A673 (cell line): ENCODE measurements at regions not wholly inside any gene's neighbourhood (a gene's known extent, or its start where the extent isn't known, plus 50 kb on each side); places are given as distances from the start of the nearest gene placed in this dataset.

Source experiments
- BruUV-seq: library from RNA; stranded (reverse); fragments of 400-500 nt; replicated peaks from 2 replicates; lab custom pipeline; 2021; lab: Mats Ljungman, UMichigan
- CTCF ChIA-PET: fragments of 300-600 bp; sonication (Branson Sonifier 250); formaldehyde crosslinking; loops from one replicate; lab custom pipeline; 2022; ENCODE audit warnings: antibody characterized with exemption; lab: Charles Lee
- POLR2A ChIA-PET: fragments of 300-600 bp; sonication (Branson Sonifier 250); formaldehyde crosslinking; loops from one replicate; lab custom pipeline; 2022; ENCODE audit warnings: antibody characterized with exemption; ENCODE audit not compliant: low non-redundant PET; lab: Charles Lee
- DNase-seq: peaks from one replicate; pipeline ENCODE4 v3.0.0-alpha.2; 2015; ENCODE audit warnings: low spot score
- H3K27ac ChIP-seq: fragments of 200-600 bp; sonication (generic); 2 replicates; pipeline ENCODE4 v1.5.1; 2016; ENCODE audit warnings: mixed run types, low read depth, mild to moderate bottlenecking, mixed read lengths, antibody characterized with exemption, low read length; ENCODE audit not compliant: poor library complexity, severe bottlenecking
- H3K27me3 ChIP-seq: fragments of 200-600 bp; sonication (generic); replicated peaks from 2 replicates; pipeline ENCODE4 v1.6.1; 2017; ENCODE audit warnings: mixed run types, low read depth, mild to moderate bottlenecking, mixed read lengths, antibody characterized with exemption, low read length; ENCODE audit not compliant: insufficient read depth, poor library complexity
- H3K36me3 ChIP-seq: fragments of 200-600 bp; sonication (generic); 2 replicates; pipeline ENCODE4 v1.6.1; 2016; ENCODE audit warnings: mixed run types, mild to moderate bottlenecking, mixed read lengths, antibody characterized with exemption, low read length; ENCODE audit not compliant: insufficient read depth, poor library complexity, severe bottlenecking
- H3K4me1 ChIP-seq: fragments of 200-600 bp; sonication (generic); 2 replicates; pipeline ENCODE4 v1.6.1; 2017; ENCODE audit warnings: mixed run types, mild to moderate bottlenecking, mixed read lengths, antibody characterized with exemption, low read length; ENCODE audit not compliant: insufficient read depth, poor library complexity, severe bottlenecking
- H3K4me3 ChIP-seq: fragments of 200-600 bp; sonication (generic); 2 replicates; pipeline ENCODE4 v1.5.1; 2016; ENCODE audit warnings: low read depth, mixed run types, mild to moderate bottlenecking, mixed read lengths, low read length; ENCODE audit not compliant: poor library complexity, severe bottlenecking
- H3K9me3 ChIP-seq: fragments of 200-600 bp; sonication (generic); 2 replicates; pipeline ENCODE4 v1.6.1; 2016; ENCODE audit warnings: mixed run types, low read depth, mild to moderate bottlenecking, mixed read lengths, antibody characterized with exemption, low read length; ENCODE audit not compliant: poor library complexity, severe bottlenecking
- CTCF ChIP-seq: fragments of 300-800, 200-600 bp; sonication (generic); conservative IDR thresholded peaks from 2 replicates; pipeline ENCODE4 v1.5.1; 2017; ENCODE audit warnings: low read depth, mild to moderate bottlenecking, antibody characterized with exemption, low read length, moderate library complexity, mixed read lengths
- EZH2 ChIP-seq: fragments of 200-600 bp; sonication (generic); IDR thresholded peaks from 2 replicates; pipeline ENCODE4 v1.6.1; 2017; ENCODE audit warnings: borderline replicate concordance, low read depth, mild to moderate bottlenecking, mixed read lengths, antibody characterized with exemption, low read length; ENCODE audit not compliant: poor library complexity, severe bottlenecking
- intact Hi-C: fragments of 100-400 bp; cut with micrococcal nuclease; formaldehyde crosslinking; loops from one replicate; pipeline ENCODE4 v1.10.0; 2022; ENCODE audit not compliant: unreplicated experiment

- ChIA-PET CTCF (no interaction called here), POLR2A (no interaction called here)
- Histone ChIP-seq H3K9me3 (no peaks in the 10 kb centered on the region), H3K4me1 (no peaks in the 10 kb centered on the region), H3K27me3 (no peaks in the 10 kb centered on the region), H3K36me3 (no peaks in the 10 kb centered on the region), H3K27ac (no peak overlapping the region), H3K4me3 (no peak overlapping the region)
- intact Hi-C loops, result no loop called here
- TF ChIP-seq CTCF, result no peak
- TF ChIP-seq EZH2, result no peak
- BruUV-seq, result no TSS peak
- DNase-seq, result no peak
Measured at GRCh38 chr9:106632621-106633020, 230.3 kb upstream of the ZNF462 start.

GRCh38 chr9:106634183-106634582 lies 228.8 kb upstream of the ZNF462 start:
- ChIA-PET POLR2A (no interaction called here), CTCF (no interaction called here)
- intact Hi-C loops, result no loop called here

DNA sequence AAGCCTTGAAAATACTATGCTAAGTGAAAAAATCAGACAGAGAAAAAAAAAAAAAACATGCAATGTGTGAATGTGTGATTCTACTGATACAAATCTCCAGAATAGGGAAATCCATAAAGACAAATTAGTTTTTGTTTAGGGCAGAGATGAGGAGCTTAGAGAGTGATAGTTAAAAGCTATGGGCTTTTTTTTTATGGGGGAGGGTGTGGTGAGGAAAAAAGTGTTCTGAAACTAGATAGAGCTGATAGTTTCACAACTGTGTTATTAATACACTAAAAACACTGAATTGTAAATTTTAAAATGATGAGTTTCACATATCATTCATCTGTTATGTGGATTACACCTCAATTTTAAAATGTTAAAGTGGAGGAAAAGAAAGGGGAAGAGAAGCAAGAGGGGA lies 228.3 kb upstream of the ZNF462 start:
- POLR2A ChIA-PET, result no interaction called here
- Histone ChIP-seq H3K36me3 (no peaks in the 10 kb centered on the region), H3K27me3 (no peaks in the 10 kb centered on the region), H3K9me3 (no peaks in the 10 kb centered on the region), H3K4me1 (no peaks in the 10 kb centered on the region), H3K27ac (no peak overlapping the region), H3K4me3 (no peak overlapping the region)
- no peak for DNase-seq
- BruUV-seq, result no TSS peak
- intact Hi-C loops, result no loop called here
- CTCF ChIA-PET, result no interaction called here
- TF ChIP-seq EZH2 (no peak), CTCF (no peak)

More at GRCh38 chr9:106634183-106634582, 228.8 kb upstream of the ZNF462 start:
- TF ChIP-seq EZH2 (no peak), CTCF (no peak)
- H3K27me3 ChIP-seq, result no peaks in the 10 kb centered on the region
- DNase-seq, result no peak
- no peaks in the 10 kb centered on the region for H3K36me3 ChIP-seq
- no peak overlapping the region for H3K4me3 ChIP-seq
- no TSS peak for BruUV-seq
- no peaks in the 10 kb centered on the region for H3K4me1 ChIP-seq
- no peaks in the 10 kb centered on the region for H3K9me3 ChIP-seq
- H3K27ac ChIP-seq, result no peak overlapping the region
